ENCODE measurements at regions not wholly inside any gene's neighbourhood (a gene's known extent, or its start where the extent isn't known, plus 50 kb on each side); places are given as distances from the start of the nearest gene placed in this dataset.

- no peaks in the 10 kb centered on the region for H3K27me3 ChIP-seq (ENCODE audit: control insufficient read depth, low read length)
- H3K79me2 ChIP-seq (ENCODE audit: control insufficient read depth, low read length), result no peaks in the 10 kb centered on the region
- no peaks in the 10 kb centered on the region for H3F3A ChIP-seq (ENCODE audit: control insufficient read depth, insufficient read depth)
- no peak overlapping the region for H3K4me2 ChIP-seq (ENCODE audit: low read length)
- TF ChIP-seq EZH2phosphoT487 (IDR thresholded peaks at IDR 0.05; ENCODE audit: borderline replicate concordance, low read length) (no peak), CTCF (IDR thresholded peaks at IDR 0.05; ENCODE audit: low read depth, low read length, poor library complexity, severe bottlenecking) (no peak)
- H4K20me1 ChIP-seq (ENCODE audit: control insufficient read depth, insufficient read depth, low read depth, low read length), result no peaks in the 10 kb centered on the region
- H3K27ac ChIP-seq (ENCODE audit: low read depth, low read length), result no peak overlapping the region
- H3K9me3 ChIP-seq (ENCODE audit: control insufficient read depth, insufficient read depth, low read length), result no peaks in the 10 kb centered on the region
- no peaks in the 10 kb centered on the region for H3K36me3 ChIP-seq (ENCODE audit: control insufficient read depth, low read length)
- no peaks in the 10 kb centered on the region for H3K4me1 ChIP-seq (ENCODE audit: control insufficient read depth, low read length)
- no peaks in the 10 kb centered on the region for H3K9me2 ChIP-seq (replicated peaks; ENCODE audit: control insufficient read depth, low read length)
- H3K4me3 ChIP-seq (ENCODE audit: low read length), result no peak overlapping the region
Measured at GRCh38 chr16:26982422-26982821, 84.3 kb upstream of the C16orf82 start.

GRCh38 chr16:26983426-26983825 is 83.3 kb upstream of the C16orf82 start:
- Histone ChIP-seq H3K36me3 (ENCODE audit: control insufficient read depth, low read length) (no peaks in the 10 kb centered on the region), H3K4me1 (ENCODE audit: control insufficient read depth, low read length) (no peaks in the 10 kb centered on the region), H3K4me3 (ENCODE audit: low read length) (no peak overlapping the region), H3K9me3 (ENCODE audit: control insufficient read depth, insufficient read depth, low read length) (no peaks in the 10 kb centered on the region), H4K20me1 (ENCODE audit: control insufficient read depth, insufficient read depth, low read depth, low read length) (no peaks in the 10 kb centered on the region), H3K79me2 (ENCODE audit: control insufficient read depth, low read length) (no peaks in the 10 kb centered on the region), H3K9me2 (replicated peaks; ENCODE audit: control insufficient read depth, low read length) (no peaks in the 10 kb centered on the region), H3F3A (ENCODE audit: control insufficient read depth, insufficient read depth) (no peaks in the 10 kb centered on the region), H3K27me3 (ENCODE audit: control insufficient read depth, low read length) (no peaks in the 10 kb centered on the region), H3K4me2 (ENCODE audit: low read length) (no peak overlapping the region), H3K27ac (ENCODE audit: low read depth, low read length) (no peak overlapping the region)
- TF ChIP-seq CTCF (IDR thresholded peaks at IDR 0.05; ENCODE audit: low read depth, low read length, poor library complexity, severe bottlenecking), result no peak
- no peak for TF ChIP-seq EZH2phosphoT487 (IDR thresholded peaks at IDR 0.05; ENCODE audit: borderline replicate concordance, low read length)

GRCh38 chr16:26985100-26986065 is 81.3 kb upstream of the C16orf82 start:
- no peak overlapping the region for H3K4me3 ChIP-seq (ENCODE audit: low read length)
- H3K27ac ChIP-seq (ENCODE audit: low read depth, low read length), result no peak overlapping the region
- H3K79me2 ChIP-seq (ENCODE audit: control insufficient read depth, low read length), result no peaks in the 10 kb centered on the region
- no peaks in the 10 kb centered on the region for H3K9me3 ChIP-seq (ENCODE audit: control insufficient read depth, insufficient read depth, low read length)
- no peaks in the 10 kb centered on the region for H3K9me2 ChIP-seq (replicated peaks; ENCODE audit: control insufficient read depth, low read length)
- H3K27me3 ChIP-seq (ENCODE audit: control insufficient read depth, low read length), result no peaks in the 10 kb centered on the region
- H3K4me1 ChIP-seq (ENCODE audit: control insufficient read depth, low read length), result no peaks in the 10 kb centered on the region
- no peaks in the 10 kb centered on the region for H4K20me1 ChIP-seq (ENCODE audit: control insufficient read depth, insufficient read depth, low read depth, low read length)
- H3K36me3 ChIP-seq (ENCODE audit: control insufficient read depth, low read length), result no peaks in the 10 kb centered on the region
- H3K4me2 ChIP-seq (ENCODE audit: low read length), result no peak overlapping the region
- H3F3A ChIP-seq (ENCODE audit: control insufficient read depth, insufficient read depth), result no peaks in the 10 kb centered on the region
- no peak for TF ChIP-seq EZH2phosphoT487 (IDR thresholded peaks at IDR 0.05; ENCODE audit: borderline replicate concordance, low read length)
- no peak for TF ChIP-seq CTCF (IDR thresholded peaks at IDR 0.05; ENCODE audit: low read depth, low read length, poor library complexity, severe bottlenecking)
